Peyer's patch (tissue), 4 donors: ENCODE measurements at regions not wholly inside any gene's neighbourhood (a gene's known extent, or its start where the extent isn't known, plus 50 kb on each side); places are given as distances from the start of the nearest gene placed in this dataset.

Experiments used
- POLR2A ChIP-seq, 2 donors: fragments of 450-650 bp; IDR thresholded peaks; one replicate each; pipeline ENCODE4 v1.5.1; 2017; ENCODE audit warnings: antibody characterized with exemption in 2 of 2, mild to moderate bottlenecking in 2 of 2, moderate library complexity in 2 of 2
- TF ChIP-seq, protein P1 (sequence below), 6 experiments: fragments of 450-650 bp in 4 of 6; fragments of 200-600 bp in 2 of 6; sonication (generic) in 1 of 6; IDR thresholded peaks; one replicate each; pipeline ENCODE4 v1.5.1; 2017 to 2019; ENCODE audit warnings: antibody characterized with exemption in 6 of 6, mild to moderate bottlenecking in 3 of 6, moderate library complexity in 1 of 6

DNA sequence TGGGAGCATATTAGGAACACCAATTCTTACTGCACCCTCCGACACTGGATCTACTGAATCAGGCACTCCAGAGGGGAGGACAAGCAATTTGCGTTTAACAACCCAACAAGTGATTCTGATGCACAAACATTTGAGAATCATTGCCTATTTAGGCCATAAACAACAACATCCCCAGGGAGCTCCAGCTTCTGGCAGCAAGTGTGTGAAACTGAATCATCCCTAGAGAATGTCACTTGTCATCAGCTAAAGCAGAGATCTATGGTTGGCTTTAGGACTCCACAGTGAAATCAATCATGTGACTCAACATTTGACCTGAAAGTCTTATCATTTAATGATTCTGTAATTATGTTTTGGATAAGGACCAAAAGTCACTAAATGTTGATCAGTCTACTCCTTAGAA lies 505.0 kb upstream of the FLRT2 start:
- TF ChIP-seq, protein P1, sequence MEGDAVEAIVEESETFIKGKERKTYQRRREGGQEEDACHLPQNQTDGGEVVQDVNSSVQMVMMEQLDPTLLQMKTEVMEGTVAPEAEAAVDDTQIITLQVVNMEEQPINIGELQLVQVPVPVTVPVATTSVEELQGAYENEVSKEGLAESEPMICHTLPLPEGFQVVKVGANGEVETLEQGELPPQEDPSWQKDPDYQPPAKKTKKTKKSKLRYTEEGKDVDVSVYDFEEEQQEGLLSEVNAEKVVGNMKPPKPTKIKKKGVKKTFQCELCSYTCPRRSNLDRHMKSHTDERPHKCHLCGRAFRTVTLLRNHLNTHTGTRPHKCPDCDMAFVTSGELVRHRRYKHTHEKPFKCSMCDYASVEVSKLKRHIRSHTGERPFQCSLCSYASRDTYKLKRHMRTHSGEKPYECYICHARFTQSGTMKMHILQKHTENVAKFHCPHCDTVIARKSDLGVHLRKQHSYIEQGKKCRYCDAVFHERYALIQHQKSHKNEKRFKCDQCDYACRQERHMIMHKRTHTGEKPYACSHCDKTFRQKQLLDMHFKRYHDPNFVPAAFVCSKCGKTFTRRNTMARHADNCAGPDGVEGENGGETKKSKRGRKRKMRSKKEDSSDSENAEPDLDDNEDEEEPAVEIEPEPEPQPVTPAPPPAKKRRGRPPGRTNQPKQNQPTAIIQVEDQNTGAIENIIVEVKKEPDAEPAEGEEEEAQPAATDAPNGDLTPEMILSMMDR (IDR thresholded peaks at IDR 0.05) = no peak
- no peak for TF ChIP-seq POLR2A (IDR thresholded peaks at IDR 0.05)
